ENCODE measurements at regions not wholly inside any gene's neighbourhood (a gene's known extent, or its start where the extent isn't known, plus 50 kb on each side); places are given as distances from the start of the nearest gene placed in this dataset.
"Not testable (repeated sequence)": the region's sequence is repeated elsewhere in the genome, so short reads cannot be mapped to it uniquely, and the experiment has no call there.

DNA sequence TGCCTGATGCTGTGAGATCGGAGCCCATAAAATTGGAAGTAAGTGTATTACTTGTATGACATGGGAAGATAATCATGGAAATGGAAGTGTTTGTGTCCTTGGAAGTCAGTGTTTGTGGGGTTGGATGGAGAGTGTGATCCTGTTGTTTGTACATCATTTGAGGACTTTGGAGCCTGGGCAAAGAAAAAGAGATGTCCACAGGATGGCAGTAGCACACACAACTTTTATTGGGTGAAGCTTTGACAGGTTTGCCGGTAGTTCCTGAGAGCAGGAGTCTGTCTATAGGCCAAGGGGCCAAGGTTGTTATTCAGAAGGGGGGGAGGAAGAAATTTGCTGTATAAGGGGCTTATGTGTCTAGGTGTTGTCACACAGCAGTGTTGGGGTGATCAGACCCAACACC, 533.3 kb downstream of the RPIA start:
- DNase-seq (ENCODE audit: low spot score); H3K9me3 ChIP-seq (ENCODE audit: low read depth, low read length, poor library complexity, severe bottlenecking); H3K36me3 ChIP-seq (ENCODE audit: insufficient read depth, low read length, poor library complexity, severe bottlenecking); CTCF ChIA-PET; H3K4me3 ChIP-seq (ENCODE audit: low read depth, low read length, poor library complexity, severe bottlenecking); intact Hi-C loops (cut with micrococcal nuclease; ENCODE audit: unreplicated experiment); BruUV-seq (replicated peaks); H3K27ac ChIP-seq (ENCODE audit: low read depth, low read length, poor library complexity, severe bottlenecking); H3K4me1 ChIP-seq (ENCODE audit: insufficient read depth, low read length, poor library complexity, severe bottlenecking); H3K27me3 ChIP-seq (replicated peaks; ENCODE audit: insufficient read depth, low read depth, low read length, poor library complexity); POLR2A ChIA-PET (ENCODE audit: low non-redundant PET): not testable (repeated sequence)
- TF ChIP-seq, protein P1, sequence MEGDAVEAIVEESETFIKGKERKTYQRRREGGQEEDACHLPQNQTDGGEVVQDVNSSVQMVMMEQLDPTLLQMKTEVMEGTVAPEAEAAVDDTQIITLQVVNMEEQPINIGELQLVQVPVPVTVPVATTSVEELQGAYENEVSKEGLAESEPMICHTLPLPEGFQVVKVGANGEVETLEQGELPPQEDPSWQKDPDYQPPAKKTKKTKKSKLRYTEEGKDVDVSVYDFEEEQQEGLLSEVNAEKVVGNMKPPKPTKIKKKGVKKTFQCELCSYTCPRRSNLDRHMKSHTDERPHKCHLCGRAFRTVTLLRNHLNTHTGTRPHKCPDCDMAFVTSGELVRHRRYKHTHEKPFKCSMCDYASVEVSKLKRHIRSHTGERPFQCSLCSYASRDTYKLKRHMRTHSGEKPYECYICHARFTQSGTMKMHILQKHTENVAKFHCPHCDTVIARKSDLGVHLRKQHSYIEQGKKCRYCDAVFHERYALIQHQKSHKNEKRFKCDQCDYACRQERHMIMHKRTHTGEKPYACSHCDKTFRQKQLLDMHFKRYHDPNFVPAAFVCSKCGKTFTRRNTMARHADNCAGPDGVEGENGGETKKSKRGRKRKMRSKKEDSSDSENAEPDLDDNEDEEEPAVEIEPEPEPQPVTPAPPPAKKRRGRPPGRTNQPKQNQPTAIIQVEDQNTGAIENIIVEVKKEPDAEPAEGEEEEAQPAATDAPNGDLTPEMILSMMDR (conservative IDR thresholded peaks at IDR 0.05; ENCODE audit: low read depth, low read length): 0 out of 2 replicates have a peak, but pooled peaks have one; percentile 11

DNA sequence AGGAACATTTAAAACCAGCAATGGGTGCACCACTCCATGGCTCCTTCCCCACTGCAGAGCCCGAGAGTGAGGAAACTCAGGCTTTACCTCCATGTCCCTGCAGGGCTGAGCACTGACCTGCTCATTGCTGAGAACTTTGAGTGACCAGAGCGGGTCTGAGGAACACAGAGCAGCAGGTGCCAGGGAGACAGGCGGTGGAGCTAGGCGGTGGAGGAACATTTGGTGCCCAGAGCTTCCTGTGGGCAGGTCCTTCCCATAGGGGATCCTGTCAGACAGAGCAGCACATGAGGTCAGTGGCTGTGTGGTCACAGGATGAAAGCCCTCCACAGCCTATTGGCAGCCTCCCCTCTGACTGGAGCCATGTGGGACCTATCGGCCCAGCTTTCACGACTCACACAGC, 538.5 kb downstream of the RPIA start:
- POLR2A ChIA-PET (ENCODE audit: low non-redundant PET); H3K27me3 ChIP-seq (replicated peaks; ENCODE audit: insufficient read depth, low read depth, low read length, poor library complexity); BruUV-seq (replicated peaks); H3K9me3 ChIP-seq (ENCODE audit: low read depth, low read length, poor library complexity, severe bottlenecking); H3K4me1 ChIP-seq (ENCODE audit: insufficient read depth, low read length, poor library complexity, severe bottlenecking); H3K4me3 ChIP-seq (ENCODE audit: low read depth, low read length, poor library complexity, severe bottlenecking); DNase-seq (ENCODE audit: low spot score); H3K36me3 ChIP-seq (ENCODE audit: insufficient read depth, low read length, poor library complexity, severe bottlenecking); intact Hi-C loops (cut with micrococcal nuclease; ENCODE audit: unreplicated experiment); H3K27ac ChIP-seq (ENCODE audit: low read depth, low read length, poor library complexity, severe bottlenecking); CTCF ChIA-PET: not testable (repeated sequence)

DNA sequence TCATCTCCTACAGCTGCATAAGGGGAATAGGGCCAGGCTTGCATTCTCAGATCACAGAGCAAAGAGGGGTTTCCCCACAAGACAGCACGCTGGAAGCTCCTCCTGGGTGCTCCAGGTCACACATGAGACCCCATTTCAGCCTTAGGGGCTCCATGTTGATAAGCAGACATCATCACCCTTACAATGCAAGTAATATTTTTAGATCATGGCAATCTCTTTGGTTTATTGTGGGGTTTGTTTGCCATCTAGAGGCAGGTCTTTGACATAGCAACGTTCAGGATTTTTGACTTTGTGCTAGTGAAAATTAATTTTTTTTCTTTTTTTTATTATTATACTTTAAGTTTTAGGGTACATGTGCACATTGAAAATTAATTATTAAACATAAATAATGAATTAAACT, 539.8 kb downstream of the RPIA start:
- H3K27ac ChIP-seq (ENCODE audit: low read depth, low read length, poor library complexity, severe bottlenecking); H3K4me1 ChIP-seq (ENCODE audit: insufficient read depth, low read length, poor library complexity, severe bottlenecking); H3K36me3 ChIP-seq (ENCODE audit: insufficient read depth, low read length, poor library complexity, severe bottlenecking); H3K27me3 ChIP-seq (replicated peaks; ENCODE audit: insufficient read depth, low read depth, low read length, poor library complexity); H3K9me3 ChIP-seq (ENCODE audit: low read depth, low read length, poor library complexity, severe bottlenecking); BruUV-seq (replicated peaks); CTCF ChIA-PET; POLR2A ChIA-PET (ENCODE audit: low non-redundant PET); intact Hi-C loops (cut with micrococcal nuclease; ENCODE audit: unreplicated experiment); DNase-seq (ENCODE audit: low spot score); H3K4me3 ChIP-seq (ENCODE audit: low read depth, low read length, poor library complexity, severe bottlenecking): not testable (repeated sequence)

DNA sequence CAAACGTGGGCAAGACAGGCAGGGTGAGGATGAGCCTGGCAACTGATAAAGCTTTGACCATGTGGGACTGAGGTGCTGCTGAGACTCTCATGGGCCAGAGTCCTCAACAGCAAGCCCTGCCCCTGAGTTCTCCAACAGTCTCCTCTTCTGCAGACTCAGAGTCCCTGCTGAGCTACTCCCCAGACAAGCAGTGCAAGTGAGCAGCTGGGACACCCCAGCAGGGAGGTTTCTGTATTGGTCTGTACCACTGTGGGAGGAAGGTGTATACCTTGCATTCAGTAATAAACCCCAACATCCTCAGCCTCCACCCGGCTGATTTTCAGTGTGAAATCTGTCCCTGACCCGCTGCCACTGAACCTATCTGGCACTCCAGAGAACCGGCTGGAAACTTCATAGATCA, 542.5 kb downstream of the RPIA start:
- H3K9me3 ChIP-seq (ENCODE audit: low read depth, low read length, poor library complexity, severe bottlenecking); H3K27me3 ChIP-seq (replicated peaks; ENCODE audit: insufficient read depth, low read depth, low read length, poor library complexity); BruUV-seq (replicated peaks); CTCF ChIA-PET; POLR2A ChIA-PET (ENCODE audit: low non-redundant PET); DNase-seq (ENCODE audit: low spot score); H3K4me3 ChIP-seq (ENCODE audit: low read depth, low read length, poor library complexity, severe bottlenecking); H3K36me3 ChIP-seq (ENCODE audit: insufficient read depth, low read length, poor library complexity, severe bottlenecking); intact Hi-C loops (cut with micrococcal nuclease; ENCODE audit: unreplicated experiment); H3K27ac ChIP-seq (ENCODE audit: low read depth, low read length, poor library complexity, severe bottlenecking); H3K4me1 ChIP-seq (ENCODE audit: insufficient read depth, low read length, poor library complexity, severe bottlenecking): not testable (repeated sequence)

DNA sequence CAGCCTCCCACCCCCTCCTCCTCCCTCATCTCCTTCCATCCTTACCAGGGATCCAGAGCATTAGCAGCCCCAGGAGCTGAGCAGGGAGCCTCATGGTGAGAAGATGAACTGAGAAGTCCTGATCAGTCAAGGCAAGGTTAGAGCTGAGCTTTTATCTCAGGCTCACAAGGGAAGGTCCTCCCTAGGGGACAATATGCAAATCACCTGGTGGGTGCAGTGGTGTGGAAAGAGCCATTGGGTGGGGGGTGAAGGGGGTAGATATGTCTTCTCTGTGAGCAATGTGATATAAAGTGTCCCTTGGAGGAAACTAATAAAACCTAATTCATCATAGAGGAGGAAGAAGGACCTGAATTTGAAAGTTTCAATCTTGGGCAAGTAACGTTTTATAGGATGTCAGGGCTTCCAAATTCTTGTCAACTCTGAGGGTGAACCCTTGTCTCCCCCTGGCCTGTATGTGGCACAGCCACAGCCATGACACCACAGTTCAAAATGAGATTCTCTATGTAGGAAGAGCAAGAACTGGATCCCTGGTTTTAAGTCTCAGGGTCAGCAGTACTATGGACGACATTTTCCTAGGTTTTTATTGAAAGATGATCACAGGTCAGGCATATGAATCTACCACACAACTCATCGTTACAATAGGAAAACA, 543.5 kb downstream of the RPIA start:
- H3K9me3 ChIP-seq (ENCODE audit: low read depth, low read length, poor library complexity, severe bottlenecking); H3K4me3 ChIP-seq (ENCODE audit: low read depth, low read length, poor library complexity, severe bottlenecking); DNase-seq (ENCODE audit: low spot score); CTCF ChIA-PET; H3K36me3 ChIP-seq (ENCODE audit: insufficient read depth, low read length, poor library complexity, severe bottlenecking); POLR2A ChIA-PET (ENCODE audit: low non-redundant PET); BruUV-seq (replicated peaks); H3K27ac ChIP-seq (ENCODE audit: low read depth, low read length, poor library complexity, severe bottlenecking); intact Hi-C loops (cut with micrococcal nuclease; ENCODE audit: unreplicated experiment); H3K4me1 ChIP-seq (ENCODE audit: insufficient read depth, low read length, poor library complexity, severe bottlenecking); H3K27me3 ChIP-seq (replicated peaks; ENCODE audit: insufficient read depth, low read depth, low read length, poor library complexity): not testable (repeated sequence)

DNA sequence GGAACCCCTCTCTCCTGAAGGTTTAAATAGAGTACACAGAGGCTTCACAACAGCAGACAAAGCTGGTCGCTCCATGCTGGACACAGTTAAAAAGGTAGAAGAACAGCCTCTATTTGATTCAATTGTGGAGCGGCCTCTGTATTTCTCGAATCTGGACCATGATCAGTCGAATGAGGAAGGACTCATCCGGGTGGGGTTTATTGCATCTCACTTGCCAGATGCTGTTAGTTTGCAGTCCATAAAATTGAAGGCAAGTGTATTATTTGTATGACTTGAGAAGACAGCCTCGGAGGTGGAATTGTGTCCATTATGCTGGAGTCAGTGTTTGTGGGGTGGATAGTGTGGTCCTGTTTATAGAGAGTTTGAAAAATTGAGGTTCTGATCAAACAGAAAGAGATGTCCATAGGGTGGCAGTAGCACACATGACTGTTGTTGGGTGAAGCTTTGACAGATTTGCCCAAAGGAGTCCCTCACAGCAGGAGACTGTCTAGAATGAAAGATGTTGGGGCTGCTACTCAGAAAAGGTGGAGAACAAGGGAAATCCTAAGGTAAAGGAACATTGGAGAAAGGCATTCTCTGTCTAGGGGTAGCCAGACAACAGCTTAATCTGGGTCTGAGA, 545.5 kb downstream of the RPIA start:
- BruUV-seq (replicated peaks); DNase-seq (ENCODE audit: low spot score); H3K9me3 ChIP-seq (ENCODE audit: low read depth, low read length, poor library complexity, severe bottlenecking); H3K4me1 ChIP-seq (ENCODE audit: insufficient read depth, low read length, poor library complexity, severe bottlenecking); H3K27ac ChIP-seq (ENCODE audit: low read depth, low read length, poor library complexity, severe bottlenecking); intact Hi-C loops (cut with micrococcal nuclease; ENCODE audit: unreplicated experiment); H3K27me3 ChIP-seq (replicated peaks; ENCODE audit: insufficient read depth, low read depth, low read length, poor library complexity); H3K4me3 ChIP-seq (ENCODE audit: low read depth, low read length, poor library complexity, severe bottlenecking); CTCF ChIA-PET; POLR2A ChIA-PET (ENCODE audit: low non-redundant PET); H3K36me3 ChIP-seq (ENCODE audit: insufficient read depth, low read length, poor library complexity, severe bottlenecking): not testable (repeated sequence)

DNA sequence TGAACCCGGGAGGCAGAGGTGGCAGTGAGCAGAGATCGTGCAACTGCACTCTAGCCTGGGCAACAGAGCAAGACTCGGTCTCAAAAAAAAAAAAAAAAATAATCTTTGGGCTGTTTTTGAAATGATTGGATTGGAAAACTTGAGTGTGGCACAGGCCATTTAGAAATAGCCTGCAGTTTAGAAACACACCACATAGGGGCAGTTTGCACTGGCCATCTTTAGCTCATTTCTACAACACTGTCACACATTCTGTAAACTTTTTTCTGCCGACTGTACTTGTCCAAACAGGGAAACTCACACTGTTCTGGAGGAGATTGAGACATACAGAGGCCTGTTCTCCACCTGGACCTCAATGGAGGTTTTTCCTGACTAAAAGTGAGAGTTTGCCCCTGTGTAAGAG, 546.3 kb downstream of the RPIA start:
- H3K27ac ChIP-seq (ENCODE audit: low read depth, low read length, poor library complexity, severe bottlenecking); DNase-seq (ENCODE audit: low spot score); POLR2A ChIA-PET (ENCODE audit: low non-redundant PET); H3K4me3 ChIP-seq (ENCODE audit: low read depth, low read length, poor library complexity, severe bottlenecking); H3K27me3 ChIP-seq (replicated peaks; ENCODE audit: insufficient read depth, low read depth, low read length, poor library complexity); BruUV-seq (replicated peaks); H3K4me1 ChIP-seq (ENCODE audit: insufficient read depth, low read length, poor library complexity, severe bottlenecking); H3K36me3 ChIP-seq (ENCODE audit: insufficient read depth, low read length, poor library complexity, severe bottlenecking); intact Hi-C loops (cut with micrococcal nuclease; ENCODE audit: unreplicated experiment); H3K9me3 ChIP-seq (ENCODE audit: low read depth, low read length, poor library complexity, severe bottlenecking); CTCF ChIA-PET: not testable (repeated sequence)

Measured in A673 (cell line).